Ectodermal cell (in vitro differentiated cells): ENCODE measurements at regions not wholly inside any gene's neighbourhood (a gene's known extent, or its start where the extent isn't known, plus 50 kb on each side); places are given as distances from the start of the nearest gene placed in this dataset.
A peak's percentile ranks its signal among the peaks of the same experiment; 100 is the strongest.

Experiments used
- H3K27ac ChIP-seq: 2 replicates; pipeline ENCODE4 v1.7.0; 2013; ENCODE audit warnings: mild to moderate bottlenecking, low read depth, low read length; ENCODE audit not compliant: insufficient read depth, poor library complexity, severe bottlenecking
- H3K27me3 ChIP-seq: 2 replicates; pipeline ENCODE4 v1.7.0; 2013; ENCODE audit warnings: mild to moderate bottlenecking, low read length; ENCODE audit not compliant: insufficient read depth, control insufficient read depth, poor library complexity, severe bottlenecking
- H3K36me3 ChIP-seq: one replicate; pipeline ENCODE4 v1.7.0; 2013; ENCODE audit warnings: low read length; ENCODE audit not compliant: control insufficient read depth, insufficient read depth
- H3K4me1 ChIP-seq: one replicate; pipeline ENCODE4 v1.7.0; 2013; ENCODE audit warnings: low read length; ENCODE audit not compliant: control insufficient read depth, insufficient read depth
- H3K4me3 ChIP-seq: 2 replicates; pipeline ENCODE4 v1.7.0; 2013; ENCODE audit warnings: low read depth, low read length, control low read depth; ENCODE audit not compliant: insufficient read depth
- H3K9me3 ChIP-seq: 2 replicates; pipeline ENCODE4 v1.7.0; 2013; ENCODE audit warnings: mild to moderate bottlenecking, low read length, moderate library complexity; ENCODE audit not compliant: control insufficient read depth
- WGBS, 2 experiments: methylation state at CpG; one replicate each; pipeline ENCODE4 v1.1.7; 2013; ENCODE audit warnings: missing lambda C conversion rate in 2 of 2; 5-methylcytosine and 5-hydroxymethylcytosine counted together

DNA sequence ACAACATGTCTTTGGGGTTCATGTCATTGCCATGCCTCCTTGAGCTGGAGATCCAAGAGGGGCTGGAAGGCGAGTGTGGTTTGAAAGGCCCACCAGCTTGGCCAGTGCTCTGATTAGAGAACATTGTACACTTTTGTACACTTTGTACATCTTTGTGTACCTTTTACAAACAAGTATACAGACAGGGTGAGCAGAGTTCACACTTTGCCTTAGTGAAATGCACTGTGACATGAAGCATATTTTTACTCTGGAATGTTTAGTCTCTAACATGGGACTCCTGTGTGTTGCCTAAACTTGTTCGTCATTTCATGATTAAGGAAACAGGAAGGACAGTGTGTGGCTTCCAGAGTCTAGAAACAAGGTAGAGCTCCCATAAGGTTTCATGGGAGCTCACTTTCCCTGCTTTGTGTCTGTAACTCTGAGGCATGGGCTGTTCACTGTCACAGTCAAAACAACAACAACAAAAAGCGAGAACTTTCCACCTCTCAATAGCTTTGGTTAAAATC lies 225.8 kb upstream of the SOX4 start:
- no peak overlapping the region for H3K27ac ChIP-seq
- H3K9me3 ChIP-seq = no peaks in the 10 kb centered on the region
- WGBS, 2 experiments = 86 to 88% methylated on average over 2 to 3 of the region's 3 CpGs
- no peaks in the 10 kb centered on the region for H3K27me3 ChIP-seq
- no peak overlapping the region for H3K4me3 ChIP-seq
- H3K4me1 ChIP-seq = peaks cover 23% of the 10 kb centered on the region
- H3K36me3 ChIP-seq = no peaks in the 10 kb centered on the region

- no peak overlapping the region for H3K27ac ChIP-seq
- H3K27me3 ChIP-seq = no peaks in the 10 kb centered on the region
- no peaks in the 10 kb centered on the region for H3K36me3 ChIP-seq
- peaks cover 27% of the 10 kb centered on the region for H3K4me1 ChIP-seq
- no peaks in the 10 kb centered on the region for H3K9me3 ChIP-seq
- WGBS, 2 experiments = 75 to 83% methylated on average over 1 of the region's 1 CpG
- H3K4me3 ChIP-seq = no peak overlapping the region
Measured at GRCh38 chr6:21371061-21371460, 222.5 kb upstream of the SOX4 start.

- Histone ChIP-seq H3K27me3 (no peaks in the 10 kb centered on the region), H3K9me3 (no peaks in the 10 kb centered on the region), H3K36me3 (no peaks in the 10 kb centered on the region), H3K4me3 (no peak overlapping the region), H3K4me1 (peaks cover 27% of the 10 kb centered on the region), H3K27ac (peak overlapping the region; percentile 70)
- 37 to 40% methylated on average over 6 of the region's 6 CpGs for WGBS, 2 experiments
Measured at GRCh38 chr6:21371676-21372171, 221.8 kb upstream of the SOX4 start.

DNA sequence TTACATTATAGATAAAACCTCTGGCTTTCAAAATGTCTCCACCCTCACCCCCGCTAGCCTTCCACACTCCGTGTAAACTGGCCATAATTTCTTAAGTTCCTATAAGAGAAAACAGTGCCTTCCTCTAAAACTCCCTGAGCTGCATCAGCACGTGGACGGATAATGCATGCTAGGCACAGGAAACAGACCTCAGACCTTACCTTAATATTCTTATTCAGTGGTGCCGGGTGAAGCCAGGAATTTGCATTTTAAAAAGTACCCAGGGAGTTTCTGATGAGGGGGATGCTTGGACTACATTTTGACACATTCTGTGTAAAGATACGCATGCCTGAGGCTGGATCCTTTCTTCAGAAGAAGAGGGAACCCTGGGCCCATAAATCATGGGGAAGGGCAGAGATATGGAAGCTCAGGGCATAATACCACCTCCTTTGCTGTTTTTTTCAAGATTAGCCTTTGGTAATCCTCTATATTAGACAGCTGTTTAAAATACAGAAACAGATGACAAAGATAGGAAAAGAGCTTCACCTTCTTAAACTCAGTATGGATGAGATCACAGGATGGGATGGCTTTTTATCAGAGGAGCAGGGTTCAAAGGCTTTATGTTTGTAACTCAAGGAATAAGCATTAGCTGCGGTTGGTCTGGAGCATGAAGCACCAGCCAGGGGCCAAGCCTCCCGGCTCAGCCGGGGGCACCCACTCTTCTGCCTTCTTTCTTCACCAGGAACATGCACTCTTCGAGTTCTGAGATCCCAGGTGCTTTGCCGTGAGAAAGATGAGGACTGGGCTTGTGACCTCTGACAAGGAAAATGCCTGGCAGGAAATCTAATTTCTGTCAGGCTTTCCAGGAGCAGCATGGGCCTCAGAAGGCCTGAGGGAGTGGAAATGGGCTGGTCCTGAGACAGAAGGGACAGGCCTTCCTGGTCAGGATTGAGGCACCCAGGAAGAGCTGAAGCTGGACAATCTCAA lies 218.1 kb upstream of the SOX4 start:
- no peaks in the 10 kb centered on the region for H3K9me3 ChIP-seq
- peaks cover 19% of the 10 kb centered on the region for H3K4me1 ChIP-seq
- H3K36me3 ChIP-seq = no peaks in the 10 kb centered on the region
- no peak overlapping the region for H3K4me3 ChIP-seq
- H3K27me3 ChIP-seq = no peaks in the 10 kb centered on the region
- H3K27ac ChIP-seq = no peak overlapping the region
- 75 to 83% methylated on average over 11 of the region's 11 CpGs for WGBS, 2 experiments

GRCh38 chr6:21377356-21377755 lies 216.2 kb upstream of the SOX4 start:
- WGBS, 2 experiments = 92 to 94% methylated on average over 6 of the region's 6 CpGs
- Histone ChIP-seq H3K27ac (no peak overlapping the region), H3K4me3 (no peak overlapping the region), H3K9me3 (no peaks in the 10 kb centered on the region), H3K36me3 (no peaks in the 10 kb centered on the region), H3K27me3 (no peaks in the 10 kb centered on the region), H3K4me1 (peaks cover 5% of the 10 kb centered on the region)

DNA sequence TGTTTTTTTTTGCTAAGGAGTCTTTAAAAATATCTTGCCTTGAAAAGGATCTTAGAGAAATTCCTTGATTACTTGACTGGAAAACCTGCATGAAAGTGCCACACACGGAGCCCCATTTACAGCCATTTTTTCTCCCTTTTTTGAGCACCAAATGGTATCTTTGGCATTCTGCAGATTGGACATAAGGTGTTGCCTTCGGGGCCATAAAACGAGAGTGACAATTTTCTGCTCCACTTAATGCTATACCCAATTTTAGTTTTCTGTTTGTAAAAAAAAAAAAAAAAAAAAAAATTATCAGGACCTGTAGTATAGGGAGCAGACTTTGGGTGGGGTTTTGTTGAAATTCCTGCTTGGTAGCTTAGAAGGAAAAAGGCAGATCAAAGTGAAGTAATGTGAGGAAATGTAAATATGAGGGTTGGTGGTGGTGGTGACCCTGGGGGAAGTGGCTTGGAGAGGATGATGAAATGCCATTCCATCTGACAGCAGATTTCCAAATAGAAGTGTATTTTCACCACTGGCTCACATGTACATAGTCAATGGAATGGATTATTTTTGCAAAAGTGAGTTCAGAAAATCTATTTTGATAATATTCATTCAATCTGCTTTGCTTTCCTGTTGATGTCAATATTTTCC lies 212.1 kb upstream of the SOX4 start:
- Histone ChIP-seq H3K27me3 (no peaks in the 10 kb centered on the region), H3K4me3 (no peak overlapping the region), H3K4me1 (peaks cover 15% of the 10 kb centered on the region), H3K9me3 (no peaks in the 10 kb centered on the region), H3K27ac (no peak overlapping the region), H3K36me3 (no peaks in the 10 kb centered on the region)
- WGBS, 2 experiments = 85 to 94% methylated on average over 2 to 3 of the region's 3 CpGs

DNA sequence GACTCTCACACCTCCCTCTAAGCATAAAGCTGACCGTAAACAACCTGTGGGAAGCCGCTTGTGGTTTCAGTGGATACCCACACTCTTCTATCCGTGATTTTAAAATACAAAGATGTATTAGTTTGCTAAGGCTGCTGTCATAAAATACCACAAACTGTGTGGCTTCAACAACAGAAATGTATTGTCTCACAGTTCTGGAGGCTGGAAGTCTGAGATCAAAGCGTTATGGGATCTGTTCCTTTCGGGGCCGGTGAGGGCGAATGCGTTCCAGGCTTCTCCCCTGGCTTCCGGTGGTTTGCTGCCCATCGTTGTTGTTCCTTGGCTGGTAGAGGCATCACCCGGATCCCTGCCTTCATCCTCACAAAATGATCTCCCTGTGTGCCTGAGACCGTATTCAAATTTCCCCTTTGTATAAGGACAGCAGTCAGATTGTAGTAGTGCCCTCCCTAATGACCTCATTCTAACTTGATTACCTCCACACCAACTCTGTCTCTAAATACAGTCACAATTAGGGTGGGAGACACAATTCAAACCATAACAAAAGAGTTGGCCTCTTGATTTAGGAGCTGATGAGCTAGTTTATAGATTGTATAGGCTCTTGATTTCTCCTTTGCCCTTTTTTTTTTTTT lies 210.6 kb upstream of the SOX4 start:
- H3K36me3 ChIP-seq = no peaks in the 10 kb centered on the region
- no peak overlapping the region for H3K4me3 ChIP-seq
- H3K4me1 ChIP-seq = peaks cover 15% of the 10 kb centered on the region
- no peak overlapping the region for H3K27ac ChIP-seq
- WGBS, 2 experiments = 82 to 83% methylated on average over 12 of the region's 12 CpGs
- no peaks in the 10 kb centered on the region for H3K9me3 ChIP-seq
- no peaks in the 10 kb centered on the region for H3K27me3 ChIP-seq

- Histone ChIP-seq H3K9me3 (no peaks in the 10 kb centered on the region), H3K4me1 (peaks cover 15% of the 10 kb centered on the region), H3K4me3 (no peak overlapping the region), H3K36me3 (no peaks in the 10 kb centered on the region), H3K27ac (no peak overlapping the region), H3K27me3 (no peaks in the 10 kb centered on the region)
- 91 to 94% methylated on average over 17 of the region's 17 CpGs for WGBS, 2 experiments
Measured at GRCh38 chr6:21383450-21384085, 210.0 kb upstream of the SOX4 start.

GRCh38 chr6:21384216-21384615 lies 209.3 kb upstream of the SOX4 start:
- Histone ChIP-seq H3K9me3 (no peaks in the 10 kb centered on the region), H3K27me3 (no peaks in the 10 kb centered on the region)
- 79 to 83% methylated on average over 5 to 8 of the region's 8 CpGs for WGBS, 2 experiments

More at GRCh38 chr6:21384216-21384615, 209.3 kb upstream of the SOX4 start:
- Histone ChIP-seq H3K36me3 (no peaks in the 10 kb centered on the region), H3K4me1 (peaks cover 15% of the 10 kb centered on the region), H3K4me3 (no peak overlapping the region), H3K27ac (no peak overlapping the region)
